Urinary bladder (tissue), 3 donors: ENCODE measurements at regions not wholly inside any gene's neighbourhood (a gene's known extent, or its start where the extent isn't known, plus 50 kb on each side); places are given as distances from the start of the nearest gene placed in this dataset.
"Not testable (repeated sequence)": the region's sequence is repeated elsewhere in the genome, so short reads cannot be mapped to it uniquely, and the experiment has no call there.

Source experiments
- DNase-seq: peaks from one replicate; pipeline ENCODE4 v3.0.0-alpha.2; 2015; ENCODE audit errors: extremely low spot score
- H3K27ac ChIP-seq: one replicate; pipeline ENCODE4 v1.5.1; 2013; ENCODE audit warnings: low read depth, mild to moderate bottlenecking, moderate library complexity
- H3K36me3 ChIP-seq: one replicate; pipeline ENCODE4 v1.6.1; 2013; ENCODE audit warnings: mild to moderate bottlenecking, moderate library complexity; ENCODE audit not compliant: insufficient read depth
- H3K4me1 ChIP-seq: one replicate; pipeline ENCODE4 v1.6.1; 2013; ENCODE audit warnings: mild to moderate bottlenecking, moderate library complexity; ENCODE audit not compliant: insufficient read depth
- H3K4me3 ChIP-seq: one replicate; pipeline ENCODE4 v1.5.1; 2013; ENCODE audit warnings: low read depth, low read length
- WGBS: extraction: QIAGEN DNeasy Blood & Tissue Kit; methylation state at CpG from one replicate; pipeline ENCODE4 v1.1.7; 2013; 5-methylcytosine and 5-hydroxymethylcytosine counted together
- donor health status: healthy with polysubstance abuse.
- donor health status: healthy.

DNA sequence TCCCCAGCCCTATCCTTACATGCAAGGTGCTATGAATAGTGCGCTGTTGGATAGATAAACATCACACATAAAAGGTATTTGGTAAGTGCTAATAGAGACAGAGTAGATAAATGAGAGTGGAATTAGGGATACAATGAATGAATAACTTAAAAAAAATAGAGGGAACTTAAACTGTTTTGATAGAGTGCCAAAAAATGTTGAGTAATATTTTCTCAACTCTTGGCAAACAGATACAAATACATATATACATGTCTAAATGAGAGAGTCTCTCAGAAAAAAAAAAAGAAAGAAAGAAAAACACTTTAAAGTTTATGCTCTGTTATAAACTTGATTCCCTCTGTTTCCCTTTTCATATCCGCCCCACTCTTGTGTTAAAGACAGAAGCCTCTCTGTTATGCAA lies 667.4 kb downstream of the ROBO2 start:
- H3K4me3 ChIP-seq = no peak overlapping the region
- no peak overlapping the region for H3K27ac ChIP-seq
- H3K36me3 ChIP-seq = no peaks in the 10 kb centered on the region
- DNase-seq = no peak
- H3K4me1 ChIP-seq = no peaks in the 10 kb centered on the region
- WGBS = 82% methylated on average over 2 of the region's 2 CpGs

DNA sequence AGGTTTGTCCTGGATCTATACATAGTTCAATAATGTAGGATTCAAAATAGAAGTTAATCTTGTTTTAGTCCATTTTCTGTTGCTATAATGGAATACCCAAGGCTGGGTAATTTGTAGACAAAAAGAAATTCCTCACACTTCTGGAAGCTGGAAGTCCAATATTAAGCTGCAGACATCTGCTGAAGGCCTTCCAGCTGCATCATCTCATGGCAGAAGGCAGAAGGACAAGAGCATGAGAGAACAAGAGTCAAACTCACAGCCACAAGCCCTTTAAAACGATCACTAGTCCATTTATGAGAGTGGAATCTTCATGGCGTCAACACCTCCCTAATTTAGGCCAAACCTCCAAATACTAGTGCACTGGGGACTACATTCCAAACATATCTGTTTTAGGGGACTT lies 669.3 kb downstream of the ROBO2 start:
- DNase-seq = no peak
- Histone ChIP-seq H3K36me3 (no peaks in the 10 kb centered on the region), H3K4me1 (no peaks in the 10 kb centered on the region), H3K4me3 (no peak overlapping the region), H3K27ac (no peak overlapping the region)
- 60% methylated on average over 2 of the region's 2 CpGs for WGBS

DNA sequence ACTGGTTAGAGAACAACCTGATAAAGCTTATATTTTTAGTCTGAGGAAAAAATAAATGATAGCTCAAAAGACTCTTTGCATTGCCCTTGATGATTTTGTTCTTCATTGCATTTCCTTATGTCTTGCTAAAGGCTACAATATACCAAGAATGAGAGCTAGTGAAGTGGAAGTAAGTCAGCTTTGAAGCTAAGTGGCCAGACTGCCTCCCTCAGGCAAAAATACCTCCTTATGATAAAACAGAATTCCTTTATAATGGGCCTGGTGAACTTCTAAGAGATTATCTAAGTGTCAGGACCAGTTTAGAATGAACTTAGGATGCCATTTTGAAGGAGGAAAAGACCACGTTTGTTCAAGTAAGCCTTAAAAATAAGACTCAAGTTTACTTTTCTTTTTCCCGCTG lies 678.4 kb downstream of the ROBO2 start:
- no peak overlapping the region for H3K27ac ChIP-seq
- H3K4me1 ChIP-seq = no peaks in the 10 kb centered on the region
- DNase-seq = no peak
- WGBS = 18% methylated on average over 2 of the region's 2 CpGs
- H3K36me3 ChIP-seq = no peaks in the 10 kb centered on the region
- H3K4me3 ChIP-seq = no peak overlapping the region

DNA sequence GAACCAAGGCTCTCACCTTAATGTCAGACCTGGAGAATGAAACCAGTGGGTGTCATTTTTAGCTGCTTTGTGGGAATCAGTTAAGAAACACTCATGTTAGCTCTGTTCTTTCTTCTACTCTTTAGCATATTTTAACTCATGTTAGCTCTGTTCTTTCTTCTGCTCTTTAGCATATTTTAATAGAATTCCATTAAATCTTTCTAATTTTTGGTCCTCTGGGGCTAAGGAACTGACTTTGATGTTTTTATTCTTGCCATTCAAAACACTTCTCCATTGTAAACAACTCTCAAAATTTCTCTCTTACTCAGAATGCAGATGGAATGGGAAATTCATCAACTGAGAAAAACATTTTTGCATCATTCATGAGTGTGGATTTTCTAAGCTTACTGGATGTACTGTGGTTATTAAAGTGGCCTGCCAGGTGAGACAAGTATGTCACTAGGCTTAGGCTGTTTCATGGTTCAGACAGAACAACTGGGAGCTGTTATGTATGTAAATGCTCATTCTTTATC lies 680.6 kb downstream of the ROBO2 start:
- Histone ChIP-seq H3K36me3 (no peaks in the 10 kb centered on the region), H3K27ac (no peak overlapping the region), H3K4me1 (no peaks in the 10 kb centered on the region), H3K4me3 (no peak overlapping the region)
- no peak for DNase-seq

DNA sequence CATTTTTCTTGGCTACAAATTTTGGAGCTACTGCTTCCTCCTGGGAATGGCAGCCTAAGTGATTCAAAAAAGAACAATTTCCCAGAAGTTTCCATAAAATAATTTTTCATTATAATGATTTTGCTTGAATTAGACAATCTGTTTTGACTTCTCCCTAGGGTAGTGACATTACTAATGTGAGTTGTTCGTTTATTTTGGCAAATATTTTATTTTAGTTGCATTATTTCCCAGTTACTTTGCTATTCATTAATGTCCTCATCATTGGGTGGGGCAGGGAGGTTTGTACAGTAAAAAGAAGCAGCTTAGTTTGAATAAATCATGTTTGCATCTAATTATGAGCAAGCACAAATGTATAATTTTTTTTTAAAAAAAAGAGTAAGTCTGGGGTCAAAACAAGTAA lies 686.6 kb downstream of the ROBO2 start:
- Histone ChIP-seq H3K36me3 (no peaks in the 10 kb centered on the region), H3K4me1 (no peaks in the 10 kb centered on the region), H3K4me3 (no peak overlapping the region), H3K27ac (no peak overlapping the region)
- DNase-seq = peak; percentile 20
- WGBS = 40% methylated on average over 1 of the region's 1 CpG

DNA sequence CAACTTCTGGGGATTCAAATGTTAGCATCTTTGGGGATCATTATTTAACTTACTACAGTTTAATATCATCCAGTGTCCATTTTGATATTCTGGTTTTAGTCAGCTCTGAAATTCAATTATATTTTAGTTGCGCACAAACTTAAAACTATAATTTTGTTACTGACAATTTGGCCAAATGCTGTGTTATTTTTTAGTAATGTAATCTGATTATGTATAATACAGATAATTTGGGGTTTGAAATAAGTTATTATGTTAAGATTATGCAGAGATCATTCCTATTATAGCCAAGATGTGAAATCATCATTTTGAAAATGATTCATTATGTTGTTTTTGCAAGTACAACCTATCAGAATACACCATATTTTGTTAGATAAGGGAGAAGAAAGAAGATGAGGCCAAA lies 706.1 kb downstream of the ROBO2 start:
- Histone ChIP-seq H3K27ac (no peak overlapping the region), H3K4me3 (no peak overlapping the region), H3K36me3 (no peaks in the 10 kb centered on the region), H3K4me1 (no peaks in the 10 kb centered on the region)
- WGBS = over 99% methylated on average over 1 of the region's 1 CpG
- no peak for DNase-seq

DNA sequence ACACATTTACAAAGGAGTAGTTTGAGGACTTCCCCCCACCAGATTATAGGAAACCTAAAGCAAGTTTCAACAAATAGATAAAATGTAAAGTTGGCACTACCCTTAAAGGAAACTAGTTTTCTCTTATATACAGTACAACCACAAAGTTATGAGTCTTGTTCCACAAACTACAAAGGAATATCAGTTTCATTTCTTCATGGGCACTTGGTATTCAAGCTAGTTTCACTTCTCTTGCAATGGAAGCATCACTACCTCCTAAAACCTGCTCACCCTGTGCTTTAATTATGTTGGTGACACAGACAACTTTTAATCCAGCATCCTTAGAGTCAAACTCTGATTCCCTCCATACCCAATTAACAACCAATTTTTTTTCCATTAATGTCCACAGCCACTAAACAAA lies 707.0 kb downstream of the ROBO2 start:
- Histone ChIP-seq H3K4me1 (no peaks in the 10 kb centered on the region), H3K36me3 (no peaks in the 10 kb centered on the region)
- no peak for DNase-seq

DNA sequence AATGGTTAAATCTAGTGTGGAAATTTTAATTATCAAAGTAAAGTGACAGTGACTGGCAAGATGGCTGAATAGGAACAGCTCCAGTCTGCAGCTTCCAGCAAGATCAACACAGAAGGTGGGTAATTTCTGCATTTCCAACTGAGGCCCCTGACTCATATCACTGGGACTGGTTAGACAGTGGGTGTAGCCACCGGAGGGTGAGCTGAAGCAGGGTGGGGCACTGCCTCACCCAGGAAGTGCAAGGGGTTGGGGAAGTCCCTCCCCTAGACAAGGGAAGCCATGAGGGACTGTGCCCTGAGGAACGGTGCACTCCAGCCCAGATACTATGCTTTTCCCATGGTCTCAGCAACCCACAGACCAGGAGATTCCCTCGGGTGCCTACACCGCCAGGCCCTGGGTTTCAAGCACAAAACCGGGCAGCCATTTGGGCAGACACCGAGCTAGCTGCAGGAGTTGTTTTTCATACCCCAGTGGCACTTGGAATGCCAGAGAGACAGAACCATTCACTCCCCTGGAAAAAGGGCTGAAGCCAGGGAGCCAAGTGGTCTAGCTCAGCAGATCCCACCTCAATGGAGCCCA lies 716.6 kb downstream of the ROBO2 start:
- H3K27ac ChIP-seq, DNase-seq: not testable (repeated sequence)
- 97% methylated on average over 6 of the region's 6 CpGs for WGBS

More for the DNA sequence above, 707.0 kb downstream of the ROBO2 start:
- H3K27ac ChIP-seq = no peak overlapping the region
- H3K4me3 ChIP-seq = no peak overlapping the region

DNA sequence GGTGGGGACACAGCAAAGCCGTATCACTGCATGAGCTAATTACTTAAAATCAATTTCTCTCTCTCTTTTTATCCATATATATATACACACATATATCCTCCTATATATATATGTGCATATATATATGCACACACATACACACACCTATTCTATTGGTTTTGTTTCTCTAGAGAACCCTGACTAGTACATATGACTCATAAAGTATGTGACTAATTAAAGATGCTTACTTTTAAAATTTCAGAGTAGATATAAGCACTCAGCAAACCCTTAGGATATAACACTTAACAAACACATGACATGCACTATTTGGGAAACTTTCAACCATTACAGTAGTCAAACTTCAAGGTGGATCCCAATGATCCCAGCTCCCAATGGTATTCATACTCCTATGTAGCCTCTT lies 732.6 kb downstream of the ROBO2 start:
- H3K36me3 ChIP-seq = no peaks in the 10 kb centered on the region
- WGBS = 83% methylated on average over 1 of the region's 1 CpG
- H3K4me1 ChIP-seq = no peaks in the 10 kb centered on the region
- DNase-seq = no peak
- H3K27ac ChIP-seq = no peak overlapping the region
- H3K4me3 ChIP-seq = no peak overlapping the region

More for the DNA sequence above, 716.6 kb downstream of the ROBO2 start:
- H3K36me3 ChIP-seq, H3K4me1 ChIP-seq, H3K4me3 ChIP-seq: not testable (repeated sequence)

DNA sequence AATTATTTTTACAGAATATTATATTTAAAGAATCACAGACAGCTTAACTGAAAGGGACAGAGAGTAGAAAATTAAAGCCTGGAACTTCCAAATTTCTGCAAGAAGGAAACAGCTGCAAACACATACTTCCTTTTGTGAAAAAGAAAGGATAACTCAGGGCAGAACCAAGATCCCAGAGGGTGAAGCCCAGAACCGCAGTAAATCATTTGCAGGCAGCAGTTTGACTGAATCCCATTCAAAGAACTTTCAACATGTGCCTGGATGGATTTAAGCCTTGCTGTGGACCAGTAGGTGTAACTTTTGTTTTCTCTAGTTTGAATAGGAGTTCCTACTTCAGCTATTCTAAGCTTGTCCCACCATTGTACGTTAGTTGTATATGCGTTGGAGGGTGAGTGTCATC lies 733.2 kb downstream of the ROBO2 start:
- Histone ChIP-seq H3K4me3 (no peak overlapping the region), H3K36me3 (no peaks in the 10 kb centered on the region), H3K27ac (no peak overlapping the region), H3K4me1 (no peaks in the 10 kb centered on the region)
- 90% methylated on average over 3 of the region's 3 CpGs for WGBS
- no peak for DNase-seq

DNA sequence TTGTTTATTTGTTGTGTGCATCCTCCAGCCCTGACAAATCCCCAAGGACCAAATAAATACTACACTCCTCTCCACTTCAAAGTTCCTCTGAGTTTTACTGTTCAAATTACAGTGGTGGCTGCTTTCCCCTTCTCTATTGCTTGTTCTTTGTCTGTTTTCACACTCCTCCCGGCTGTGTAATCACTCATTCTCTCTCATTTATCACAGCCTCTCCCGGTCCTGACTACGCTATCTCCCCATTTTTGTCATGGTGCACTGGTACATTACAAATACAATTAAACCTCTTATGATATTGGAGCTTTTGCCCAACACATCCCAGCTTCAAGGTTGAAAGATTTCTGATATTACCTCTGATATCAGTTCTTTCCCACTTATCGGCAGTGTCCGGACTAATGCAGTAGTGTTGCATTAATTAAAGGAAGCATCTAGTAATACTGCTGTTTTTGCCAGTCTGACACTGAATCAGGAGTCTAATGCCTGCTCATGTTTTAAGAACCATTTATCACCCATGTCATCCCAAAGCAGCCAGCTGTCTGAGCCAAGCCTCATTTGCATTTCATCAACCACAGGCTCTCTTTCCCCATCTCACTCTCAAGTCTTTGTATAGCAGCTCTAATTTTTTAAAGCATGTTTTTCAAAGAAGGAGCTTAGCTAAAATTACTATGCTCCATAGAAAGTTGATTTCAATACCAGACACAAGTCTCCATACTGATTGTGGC lies 740.5 kb downstream of the ROBO2 start:
- Histone ChIP-seq H3K36me3 (no peaks in the 10 kb centered on the region), H3K4me1 (no peaks in the 10 kb centered on the region), H3K4me3 (no peak overlapping the region), H3K27ac (no peak overlapping the region)
- no peak for DNase-seq
- WGBS = 49% methylated on average over 5 of the region's 5 CpGs

DNA sequence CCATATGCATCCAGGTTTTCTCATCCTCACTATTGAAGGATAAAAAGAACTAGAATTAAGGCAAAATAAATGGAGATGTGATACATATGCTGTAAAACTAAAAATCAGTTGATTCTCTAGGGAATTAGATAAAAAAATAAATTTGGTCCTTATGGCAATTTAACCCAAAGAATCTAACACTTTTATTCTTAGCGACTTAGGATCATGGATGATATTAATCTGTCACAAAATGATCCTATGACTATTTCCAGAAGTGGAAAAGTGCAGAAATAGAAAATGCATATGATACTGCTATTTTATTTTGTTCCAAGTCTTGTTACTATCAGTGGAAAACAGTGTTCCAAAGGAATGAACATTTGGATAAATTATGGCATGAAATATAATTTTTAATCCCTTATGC lies 746.3 kb downstream of the ROBO2 start:
- no peaks in the 10 kb centered on the region for H3K36me3 ChIP-seq
- WGBS = 40% methylated on average over 1 of the region's 1 CpG
- H3K4me1 ChIP-seq = no peaks in the 10 kb centered on the region
- no peak overlapping the region for H3K4me3 ChIP-seq
- H3K27ac ChIP-seq = no peak overlapping the region
- no peak for DNase-seq

DNA sequence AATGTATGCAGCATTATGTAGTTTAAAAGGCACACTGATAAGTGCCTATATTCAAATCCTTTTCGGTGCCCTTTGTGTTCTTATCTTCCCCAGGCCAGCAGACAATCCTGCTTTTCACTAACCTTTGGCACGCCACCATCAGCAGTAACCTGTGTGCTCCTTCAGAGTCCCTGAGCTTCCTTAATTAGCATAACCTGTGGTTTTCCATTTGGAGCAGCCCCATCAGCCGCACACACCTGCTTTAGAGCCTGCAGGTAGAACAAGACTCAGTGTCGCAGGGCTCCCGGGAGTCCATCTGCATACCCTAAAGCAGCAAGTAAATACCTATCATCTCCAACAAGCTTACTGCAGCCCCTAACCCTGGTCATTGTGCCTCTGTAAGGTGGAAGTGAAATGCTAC lies 755.1 kb downstream of the ROBO2 start:
- WGBS = 56% methylated on average over 5 of the region's 5 CpGs
- H3K27ac ChIP-seq = no peak overlapping the region
- DNase-seq = no peak
- H3K4me1 ChIP-seq = no peaks in the 10 kb centered on the region
- no peak overlapping the region for H3K4me3 ChIP-seq
- H3K36me3 ChIP-seq = no peaks in the 10 kb centered on the region

DNA sequence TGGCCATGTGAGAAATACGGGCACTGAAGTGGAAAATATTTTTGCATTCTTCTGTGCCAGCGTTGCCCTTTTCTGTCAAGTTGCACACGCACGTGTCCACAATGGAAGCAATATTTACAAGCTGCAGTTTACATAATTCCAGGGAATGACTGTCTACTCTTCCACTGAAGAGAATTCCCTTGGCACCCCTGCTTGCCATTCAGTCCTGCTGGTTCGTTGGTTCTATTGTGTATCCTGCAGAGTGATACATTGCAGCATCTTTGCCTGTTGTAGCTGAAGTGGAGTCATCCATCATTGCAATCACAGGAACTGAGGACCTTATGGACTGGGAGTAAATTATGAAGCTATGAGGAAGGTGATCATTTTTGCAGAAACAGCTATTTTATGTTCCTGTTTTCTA lies 759.4 kb downstream of the ROBO2 start:
- Histone ChIP-seq H3K4me3 (no peak overlapping the region), H3K4me1 (no peaks in the 10 kb centered on the region), H3K36me3 (no peaks in the 10 kb centered on the region), H3K27ac (no peak overlapping the region)
- DNase-seq = no peak
- WGBS = 86% methylated on average over 5 of the region's 5 CpGs
